Urinary bladder (tissue), 3 donors: ENCODE measurements at regions not wholly inside any gene's neighbourhood (a gene's known extent, or its start where the extent isn't known, plus 50 kb on each side); places are given as distances from the start of the nearest gene placed in this dataset.

ENCODE experiments used
- DNase-seq: peaks from one replicate; pipeline ENCODE4 v3.0.0-alpha.2; 2015; ENCODE audit errors: extremely low spot score
- H3K27ac ChIP-seq: one replicate; pipeline ENCODE4 v1.5.1; 2013; ENCODE audit warnings: low read depth, mild to moderate bottlenecking, moderate library complexity
- H3K36me3 ChIP-seq: one replicate; pipeline ENCODE4 v1.6.1; 2013; ENCODE audit warnings: mild to moderate bottlenecking, moderate library complexity; ENCODE audit not compliant: insufficient read depth
- H3K4me1 ChIP-seq: one replicate; pipeline ENCODE4 v1.6.1; 2013; ENCODE audit warnings: mild to moderate bottlenecking, moderate library complexity; ENCODE audit not compliant: insufficient read depth
- H3K4me3 ChIP-seq: one replicate; pipeline ENCODE4 v1.5.1; 2013; ENCODE audit warnings: low read depth, low read length
- WGBS: extraction: QIAGEN DNeasy Blood & Tissue Kit; methylation state at CpG from one replicate; pipeline ENCODE4 v1.1.7; 2013; 5-methylcytosine and 5-hydroxymethylcytosine counted together
- donor health status: healthy with polysubstance abuse.
- donor health status: healthy.

DNA sequence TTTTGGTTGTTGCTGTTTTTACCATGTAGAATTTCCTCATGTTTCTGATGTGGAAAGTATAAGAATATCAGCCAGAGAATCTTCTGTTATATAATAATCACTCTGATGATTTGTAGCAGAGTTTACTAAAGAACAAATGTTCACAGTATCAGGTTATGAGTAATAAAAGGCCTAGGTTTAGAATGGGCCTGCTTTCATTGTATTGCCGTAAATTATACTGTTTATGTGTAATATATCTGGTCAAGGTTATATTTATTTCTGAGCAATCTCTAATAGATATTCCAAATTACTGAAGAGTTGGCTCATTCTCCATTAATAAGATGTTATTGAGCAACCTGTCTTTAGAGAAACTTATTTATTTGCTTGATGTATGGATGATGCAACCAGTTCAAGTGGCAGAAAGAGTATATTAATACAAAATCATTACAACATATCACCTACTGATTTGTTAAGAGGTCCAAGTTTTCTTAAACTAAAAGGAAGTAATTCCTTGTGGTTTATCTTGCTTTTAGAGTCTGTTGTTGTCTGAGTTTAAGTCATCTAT lies 649.4 kb upstream of the CXADR start:
- Histone ChIP-seq H3K36me3 (no peaks in the 10 kb centered on the region), H3K4me1 (no peaks in the 10 kb centered on the region), H3K27ac (no peak overlapping the region), H3K4me3 (no peak overlapping the region)
- 89% methylated on average over 1 of the region's 1 CpG for WGBS
- no peak for DNase-seq

DNA sequence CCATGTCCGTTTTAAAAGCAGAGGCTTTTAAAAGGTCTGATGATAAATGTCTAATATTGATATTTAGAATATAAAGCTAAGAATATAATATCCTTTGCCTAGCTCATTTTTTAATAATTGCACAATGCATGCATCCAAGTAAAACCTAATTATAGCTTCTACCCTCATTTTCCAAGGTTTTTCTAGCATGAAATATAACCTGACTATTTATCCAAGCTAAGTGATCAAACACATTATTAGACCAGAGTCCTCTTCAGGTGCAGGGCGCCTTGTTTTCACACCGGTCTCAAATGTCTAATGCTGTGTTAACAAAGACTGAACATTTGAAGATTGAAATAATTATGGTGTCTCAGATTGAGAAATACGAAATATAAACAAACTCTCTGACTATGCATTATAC lies 648.9 kb upstream of the CXADR start:
- WGBS: 93% methylated on average over 4 of the region's 4 CpGs
- H3K27ac ChIP-seq: no peak overlapping the region
- H3K36me3 ChIP-seq: no peaks in the 10 kb centered on the region
- H3K4me1 ChIP-seq: no peaks in the 10 kb centered on the region
- DNase-seq: no peak
- no peak overlapping the region for H3K4me3 ChIP-seq

DNA sequence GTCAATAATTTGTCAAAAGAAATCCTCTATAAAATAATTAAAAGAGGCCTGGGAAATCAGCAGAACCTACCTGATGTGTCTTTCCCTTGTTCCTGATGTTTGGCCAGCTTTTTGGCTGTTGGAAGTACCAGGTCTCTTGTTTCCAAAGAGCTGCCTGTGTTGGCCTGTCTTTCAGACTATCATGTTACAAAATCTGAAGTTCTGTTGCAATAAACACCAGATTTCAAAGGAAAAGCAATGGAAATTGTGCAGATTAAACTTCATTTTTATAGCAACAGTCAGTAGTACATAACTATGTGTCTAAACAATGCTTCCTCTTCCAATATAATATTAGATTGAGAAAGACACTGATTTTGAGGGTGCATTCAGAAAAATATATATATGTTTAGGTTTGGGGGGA lies 647.2 kb upstream of the CXADR start:
- no peak for DNase-seq
- H3K4me3 ChIP-seq: no peak overlapping the region
- H3K27ac ChIP-seq: no peak overlapping the region
- H3K36me3 ChIP-seq: no peaks in the 10 kb centered on the region
- H3K4me1 ChIP-seq: no peaks in the 10 kb centered on the region

DNA sequence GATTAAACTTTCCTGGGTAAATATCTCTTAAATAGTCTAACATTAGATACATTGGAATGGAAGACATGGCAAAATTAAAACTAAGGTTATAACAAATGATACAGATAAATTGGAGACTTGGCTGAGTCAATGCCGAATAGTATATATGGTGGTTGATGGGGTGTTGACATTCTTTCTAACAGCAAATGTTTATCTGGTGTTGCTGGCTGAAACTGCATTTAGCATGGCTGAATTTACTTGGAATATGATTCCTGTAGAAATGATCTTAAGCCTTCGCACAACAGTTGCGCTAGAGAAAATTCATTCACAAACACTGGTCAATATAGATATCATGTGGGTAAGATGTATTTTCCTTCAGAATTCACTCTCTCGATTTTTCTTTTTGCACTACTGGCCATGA lies 646.0 kb upstream of the CXADR start:
- no peak overlapping the region for H3K27ac ChIP-seq
- WGBS: 96% methylated on average over 4 of the region's 4 CpGs
- DNase-seq: no peak
- no peaks in the 10 kb centered on the region for H3K36me3 ChIP-seq
- no peak overlapping the region for H3K4me3 ChIP-seq
- no peaks in the 10 kb centered on the region for H3K4me1 ChIP-seq

DNA sequence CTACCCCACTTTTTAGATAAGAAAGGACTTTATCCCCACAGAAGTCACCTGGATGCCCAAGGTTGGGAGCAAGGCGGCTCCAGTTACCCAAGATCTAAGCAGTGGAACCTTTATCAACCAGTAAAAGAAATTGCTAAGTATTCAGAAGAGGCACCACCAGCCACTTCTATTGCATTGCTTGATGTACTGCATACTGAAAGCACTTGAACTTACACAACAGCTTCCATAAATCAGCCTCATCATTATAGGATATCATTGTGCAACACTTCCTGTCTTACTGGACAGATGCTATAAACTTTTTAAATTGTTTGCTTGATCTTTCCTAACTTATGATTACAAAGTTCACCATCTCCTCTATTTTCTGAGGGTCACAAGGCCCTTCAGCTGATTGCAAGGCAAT lies 642.7 kb upstream of the CXADR start:
- no peak overlapping the region for H3K27ac ChIP-seq
- H3K4me3 ChIP-seq: no peak overlapping the region
- 97% methylated on average over 1 of the region's 1 CpG for WGBS
- H3K36me3 ChIP-seq: no peaks in the 10 kb centered on the region
- DNase-seq: no peak
- no peaks in the 10 kb centered on the region for H3K4me1 ChIP-seq

DNA sequence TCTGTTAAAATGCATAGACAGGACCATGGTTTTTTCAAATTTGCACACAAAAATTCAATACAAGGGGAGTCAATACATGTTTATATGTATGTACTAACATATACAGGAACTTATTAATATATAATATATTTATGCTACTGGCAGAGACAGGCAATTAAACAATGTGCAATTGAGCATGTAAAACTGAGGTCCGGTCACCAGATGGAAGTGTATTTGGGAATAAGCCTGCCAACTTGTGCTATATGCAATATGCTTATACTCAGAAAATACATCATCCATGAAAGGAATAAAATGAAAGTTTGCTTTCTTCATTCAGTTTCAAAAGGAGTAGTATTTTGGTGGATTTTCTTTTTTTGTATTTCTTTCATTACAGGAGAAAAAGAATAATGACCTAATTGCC lies 640.2 kb upstream of the CXADR start:
- 94% methylated on average over 1 of the region's 1 CpG for WGBS
- H3K27ac ChIP-seq: no peak overlapping the region
- DNase-seq: no peak
- H3K4me1 ChIP-seq: no peaks in the 10 kb centered on the region
- H3K4me3 ChIP-seq: no peak overlapping the region
- no peaks in the 10 kb centered on the region for H3K36me3 ChIP-seq

DNA sequence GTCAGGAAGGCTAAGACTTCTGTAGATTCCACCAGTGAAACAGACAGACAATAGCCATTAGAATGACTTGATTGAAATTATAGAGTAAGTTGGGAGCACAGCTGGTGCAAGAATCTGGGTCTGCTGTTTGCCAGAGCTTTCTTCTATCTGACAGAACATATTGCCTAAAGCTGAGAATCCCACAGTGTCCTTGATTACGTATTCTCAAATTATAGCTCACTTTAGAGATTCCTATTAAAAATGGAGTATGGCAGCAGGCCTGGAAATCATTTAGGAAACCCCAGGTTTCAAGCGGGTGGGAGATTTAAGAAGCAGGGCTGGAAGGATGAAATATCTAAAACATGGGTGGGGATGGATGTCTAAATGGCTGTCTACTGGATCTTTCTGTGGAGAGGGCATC lies 639.7 kb upstream of the CXADR start:
- Histone ChIP-seq H3K27ac (no peak overlapping the region), H3K4me3 (no peak overlapping the region), H3K4me1 (no peaks in the 10 kb centered on the region), H3K36me3 (no peaks in the 10 kb centered on the region)
- no peak for DNase-seq
- 95% methylated on average over 2 of the region's 2 CpGs for WGBS

DNA sequence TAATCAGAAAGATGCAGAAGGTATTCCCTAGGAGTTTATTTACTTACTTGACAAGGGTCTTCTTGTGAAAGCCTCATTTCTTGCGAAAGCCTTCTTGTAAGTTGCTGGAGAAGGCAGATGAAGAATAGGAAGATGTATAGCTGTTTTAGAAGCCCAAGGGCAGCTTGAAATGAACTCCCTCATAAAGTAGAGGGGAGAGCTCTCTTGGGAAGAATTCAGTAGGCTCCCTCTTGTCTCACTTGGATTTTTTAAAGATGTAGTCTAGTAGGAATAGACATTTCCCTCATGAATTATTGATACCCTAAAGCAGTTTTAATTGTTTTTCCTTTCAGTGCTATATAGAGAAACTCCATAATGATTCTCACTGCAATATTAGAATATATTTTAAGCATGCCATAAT lies 639.2 kb upstream of the CXADR start:
- no peaks in the 10 kb centered on the region for H3K36me3 ChIP-seq
- no peak for DNase-seq
- H3K27ac ChIP-seq: no peak overlapping the region
- H3K4me3 ChIP-seq: no peak overlapping the region
- WGBS: 96% methylated on average over 1 of the region's 1 CpG
- H3K4me1 ChIP-seq: no peaks in the 10 kb centered on the region

DNA sequence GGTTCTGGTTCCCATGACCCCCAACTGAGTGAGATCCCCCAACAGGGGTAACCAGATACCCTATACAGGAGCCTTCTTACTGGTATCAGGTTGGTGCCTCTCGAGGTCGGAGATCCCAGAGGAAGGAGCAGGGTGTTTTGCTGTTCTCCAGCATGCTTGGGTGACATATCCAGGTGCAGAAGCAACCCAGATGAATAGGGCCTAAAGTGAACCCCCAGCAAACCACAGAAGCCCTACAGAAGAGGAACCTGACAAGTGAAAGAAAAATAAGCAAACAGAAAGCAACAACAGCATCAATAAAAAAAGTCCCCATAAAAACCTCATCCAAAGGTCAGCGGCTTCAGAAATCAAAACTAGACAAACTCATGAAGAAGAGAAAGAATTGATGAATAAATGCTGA lies 633.4 kb upstream of the CXADR start:
- DNase-seq: no peak
- Histone ChIP-seq H3K27ac (no peak overlapping the region), H3K4me1 (no peaks in the 10 kb centered on the region), H3K36me3 (no peaks in the 10 kb centered on the region), H3K4me3 (no peak overlapping the region)
- 98% methylated on average over 3 of the region's 3 CpGs for WGBS

DNA sequence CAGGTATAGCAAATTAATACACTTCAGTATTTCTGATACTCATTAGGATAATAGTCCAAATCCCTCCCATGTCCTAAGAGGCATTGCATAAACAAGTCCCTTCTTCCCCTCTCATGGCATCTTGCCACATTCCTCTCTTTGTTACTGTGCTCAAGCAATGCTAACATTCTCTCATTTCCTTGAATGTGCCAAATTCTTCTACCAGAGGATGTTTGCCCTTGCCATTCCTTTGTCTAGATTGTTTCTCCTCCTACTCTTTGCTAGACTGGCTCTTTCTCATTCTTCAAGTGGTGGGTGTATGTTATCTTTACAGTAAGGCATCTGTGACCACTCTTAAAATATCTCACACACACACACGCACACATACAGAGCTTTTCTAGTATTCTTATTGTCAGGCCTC lies 621.0 kb upstream of the CXADR start:
- H3K27ac ChIP-seq: no peak overlapping the region
- no peaks in the 10 kb centered on the region for H3K36me3 ChIP-seq
- no peak for DNase-seq
- WGBS: 82% methylated on average over 1 of the region's 1 CpG
- no peaks in the 10 kb centered on the region for H3K4me1 ChIP-seq
- no peak overlapping the region for H3K4me3 ChIP-seq

DNA sequence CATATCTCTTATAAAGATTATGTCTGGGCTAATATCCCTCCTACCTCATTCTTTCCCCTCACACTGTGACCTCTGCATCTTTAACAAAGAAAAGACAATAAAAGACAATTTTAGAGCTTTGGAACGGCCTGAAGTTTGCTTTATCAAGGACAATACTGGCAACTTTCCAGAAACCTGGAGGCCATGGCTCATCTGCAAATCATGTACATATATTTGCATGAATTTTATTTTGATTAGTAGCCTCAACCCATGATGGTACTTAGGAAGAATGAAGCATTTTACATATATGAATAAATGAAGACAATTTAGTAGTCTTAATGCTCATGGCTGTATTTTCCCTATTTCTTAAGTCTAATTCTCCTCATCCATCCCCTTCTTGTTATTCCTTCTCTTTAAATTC lies 612.2 kb upstream of the CXADR start:
- no peak for DNase-seq
- Histone ChIP-seq H3K36me3 (no peaks in the 10 kb centered on the region), H3K4me3 (no peak overlapping the region), H3K27ac (no peak overlapping the region), H3K4me1 (no peaks in the 10 kb centered on the region)
- 57% methylated on average over 1 of the region's 1 CpG for WGBS

DNA sequence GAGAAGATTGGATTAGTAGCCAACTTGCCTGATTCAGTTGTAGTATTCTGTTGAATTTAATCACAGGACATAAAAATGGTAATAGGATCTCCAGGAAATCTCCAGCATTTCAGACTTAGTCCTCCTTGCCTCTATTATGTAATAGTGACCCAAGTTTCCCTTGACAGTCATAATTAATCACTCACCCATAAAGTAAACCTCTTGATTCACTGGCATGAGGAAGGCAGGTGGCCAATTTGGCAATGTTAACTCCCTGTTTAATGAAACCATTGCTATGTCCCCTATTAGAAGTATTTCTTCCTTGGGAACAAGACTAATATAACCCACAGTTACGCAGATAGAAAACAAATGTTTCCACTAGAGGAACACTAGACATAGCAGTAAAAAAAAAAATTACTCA lies 604.8 kb upstream of the CXADR start:
- DNase-seq: no peak
- H3K36me3 ChIP-seq: no peaks in the 10 kb centered on the region
- no peak overlapping the region for H3K4me3 ChIP-seq
- 57% methylated on average over 1 of the region's 1 CpG for WGBS
- no peaks in the 10 kb centered on the region for H3K4me1 ChIP-seq
- no peak overlapping the region for H3K27ac ChIP-seq

DNA sequence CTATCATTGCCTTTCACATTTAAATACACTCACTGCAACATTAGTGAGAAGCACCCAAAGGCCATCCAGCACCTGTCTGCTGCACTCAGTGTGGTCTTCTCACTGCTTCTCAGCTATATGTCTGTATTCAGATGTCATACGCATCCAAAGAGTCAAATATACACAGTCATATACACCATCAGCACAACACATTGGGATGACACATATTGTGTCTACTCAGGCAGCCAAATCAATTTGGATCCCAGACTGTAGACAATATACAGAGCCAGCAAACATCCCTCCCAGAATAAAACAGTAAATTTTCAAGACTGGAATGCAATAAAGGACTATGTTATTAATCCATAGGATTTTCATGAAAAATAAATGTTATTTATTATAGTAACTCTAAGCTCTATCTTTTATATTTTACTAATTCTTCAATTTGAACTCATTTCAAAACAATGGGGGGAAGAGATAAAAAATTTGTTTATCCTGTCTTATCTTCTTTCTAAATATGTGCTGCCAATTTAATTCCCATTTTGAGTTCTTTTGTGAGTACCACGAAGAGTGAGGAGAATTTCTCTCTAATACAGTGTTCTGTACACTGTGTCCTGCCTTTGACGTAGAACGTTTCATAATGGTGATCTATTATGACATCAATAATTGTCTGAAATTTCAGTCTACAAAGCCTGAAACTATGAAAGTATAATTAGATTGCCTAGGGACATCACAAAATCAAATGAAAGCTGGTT lies 602.2 kb upstream of the CXADR start:
- Histone ChIP-seq H3K4me3 (no peak overlapping the region), H3K4me1 (no peaks in the 10 kb centered on the region), H3K36me3 (no peaks in the 10 kb centered on the region), H3K27ac (no peak overlapping the region)
- no peak for DNase-seq
- WGBS: 41% methylated on average over 4 of the region's 4 CpGs

DNA sequence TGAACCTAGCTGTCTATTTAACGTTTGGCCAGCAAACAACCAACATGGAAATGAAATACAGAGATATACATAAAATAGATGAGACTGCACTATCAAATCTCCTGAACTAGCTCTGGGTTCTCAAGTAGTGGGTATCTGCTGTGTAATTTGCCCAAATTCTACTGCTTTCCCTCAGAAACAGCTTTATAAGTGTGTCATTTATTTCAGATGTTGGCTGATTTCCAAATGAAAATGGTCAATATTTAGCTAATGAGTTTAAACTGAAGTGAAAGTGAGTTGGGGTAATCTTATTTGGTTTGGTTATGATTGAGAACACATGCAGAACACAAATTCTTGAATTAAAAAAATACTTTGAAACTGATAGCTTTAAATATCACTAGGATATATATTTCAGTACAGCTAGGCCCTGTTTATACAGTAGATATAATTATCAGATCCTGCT lies 601.7 kb upstream of the CXADR start:
- H3K4me3 ChIP-seq: no peak overlapping the region
- H3K4me1 ChIP-seq: no peaks in the 10 kb centered on the region
- DNase-seq: no peak
- H3K27ac ChIP-seq: no peak overlapping the region
- no peaks in the 10 kb centered on the region for H3K36me3 ChIP-seq
- 43% methylated on average over 1 of the region's 1 CpG for WGBS

DNA sequence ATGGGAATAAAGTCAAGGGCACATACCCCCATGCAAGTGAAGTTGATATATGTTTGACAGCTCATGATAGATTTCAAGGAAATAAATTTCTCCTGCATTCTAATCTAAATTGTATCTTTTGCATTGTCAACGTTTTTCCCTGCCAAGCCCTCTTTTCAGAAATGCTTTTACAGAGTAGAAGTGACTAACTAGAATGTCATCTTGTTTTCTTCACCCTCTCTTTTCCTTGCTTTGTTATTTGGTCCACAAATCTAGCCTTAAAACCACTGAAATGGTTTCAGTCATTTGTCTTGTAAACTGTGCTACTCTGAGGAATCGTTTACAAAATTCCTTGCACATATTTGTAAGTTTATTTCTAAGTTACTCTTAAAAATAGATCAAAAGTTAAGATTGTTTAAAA lies 600.8 kb upstream of the CXADR start:
- Histone ChIP-seq H3K4me1 (no peaks in the 10 kb centered on the region), H3K27ac (no peak overlapping the region), H3K36me3 (no peaks in the 10 kb centered on the region), H3K4me3 (no peak overlapping the region)
- WGBS: 9% methylated on average over 2 of the region's 2 CpGs
- no peak for DNase-seq
